ENCODE measurements at regions not wholly inside any gene's neighbourhood (a gene's known extent, or its start where the extent isn't known, plus 50 kb on each side); places are given as distances from the start of the nearest gene placed in this dataset.
"Not testable (repeated sequence)": the region's sequence is repeated elsewhere in the genome, so short reads cannot be mapped to it uniquely, and the experiment has no call there.

GRCh38 chr6:58406659-58407058, 1089.2 kb downstream of the PRIM2 start:
- H3K9me3 Mint-ChIP-seq = peaks cover 60% of the 10 kb centered on the region
- DNase-seq; intact Hi-C loops (cut with micrococcal nuclease): not testable (repeated sequence)

DNA sequence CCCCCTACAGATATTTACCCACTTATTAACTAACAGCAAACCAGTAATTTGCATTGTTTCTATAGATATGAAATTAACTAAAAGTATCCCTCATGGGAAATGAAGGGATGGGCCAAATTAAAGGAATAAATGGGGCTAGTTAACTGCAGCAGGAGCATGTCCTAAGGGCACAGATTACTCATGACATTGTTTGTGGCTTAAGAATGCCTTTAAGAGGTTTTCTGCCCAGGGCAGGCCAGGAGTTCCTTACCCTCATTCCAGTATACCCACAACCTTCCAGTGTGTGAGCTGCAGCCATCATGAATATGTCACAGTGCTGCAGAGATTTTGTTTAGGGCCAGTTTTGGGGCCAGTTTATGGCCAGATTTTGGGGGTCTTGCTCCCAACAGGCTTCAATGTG, 1101.9 kb downstream of the PRIM2 start:
- no peaks in the 10 kb centered on the region for H3K36me3 Mint-ChIP-seq
- CTCF ChIA-PET = no interaction called here
- intact Hi-C loops (cut with micrococcal nuclease) = no loop called here
- POLR2A ChIA-PET = no interaction called here
- no peaks in the 10 kb centered on the region for H3K27me3 Mint-ChIP-seq
- no peaks in the 10 kb centered on the region for H3K4me1 Mint-ChIP-seq (ENCODE audit: low read depth)
- no peak for DNase-seq
- H3K9me3 Mint-ChIP-seq = peaks cover 26% of the 10 kb centered on the region
- H3K27ac Mint-ChIP-seq = no peak overlapping the region
- no peak overlapping the region for H3K4me3 Mint-ChIP-seq

More at GRCh38 chr6:58406659-58407058, 1089.2 kb downstream of the PRIM2 start:
- H3K4me3 Mint-ChIP-seq; H3K27me3 Mint-ChIP-seq; POLR2A ChIA-PET; CTCF ChIA-PET; H3K4me1 Mint-ChIP-seq (ENCODE audit: low read depth); H3K36me3 Mint-ChIP-seq; H3K27ac Mint-ChIP-seq: not testable (repeated sequence)

All from activated CD4-positive, alpha-beta memory T cell treated with anti-CD3 and anti-CD28 coated beads for 36 hours (primary cell).